ENCODE measurements at regions not wholly inside any gene's neighbourhood (a gene's known extent, or its start where the extent isn't known, plus 50 kb on each side); places are given as distances from the start of the nearest gene placed in this dataset.

GRCh38 chr9:134268747-134269146, 57.5 kb upstream of the RXRA start:
- FAIRE-seq (no peak), DNase-seq (no peak)
- H3K36me3 ChIP-seq (ENCODE audit: control insufficient read depth in 3 of 3, insufficient read depth in 2 of 3, low read depth in 1 of 3, low read length in 3 of 3), result no peaks in the 10 kb centered on the region
- 83 to 93% (median 86%) methylated on average over 6 of the region's 6 CpGs for WGBS, 3 donors
- H3K9me3 ChIP-seq (ENCODE audit: control insufficient read depth in 2 of 2, insufficient read depth in 1 of 2, low read depth in 1 of 2, low read length in 1 of 2), result peaks cover 0 to 7% of the 10 kb centered on the region in 2 donors
- no peak overlapping the region for H3K27ac ChIP-seq (ENCODE audit: low read depth in 1 of 3, low read length in 2 of 3)
- no peak overlapping the region for H3K4me3 ChIP-seq (ENCODE audit: low read depth in 1 of 3, low read length in 3 of 3)
- peaks cover 0 to 18% (median 2%) of the 10 kb centered on the region in 3 donors for H3K4me1 ChIP-seq (ENCODE audit: control insufficient read depth in 3 of 3, insufficient read depth in 2 of 3, low read depth in 1 of 3, low read length in 2 of 3)
- no peaks in the 10 kb centered on the region for H3K27me3 ChIP-seq (ENCODE audit: control insufficient read depth in 3 of 3, insufficient read depth in 3 of 3, low read length in 3 of 3)

- Histone ChIP-seq H3K27ac (ENCODE audit: low read depth in 1 of 3, low read length in 2 of 3) (no peak overlapping the region), H3K9me3 (ENCODE audit: control insufficient read depth in 2 of 2, insufficient read depth in 1 of 2, low read depth in 1 of 2, low read length in 1 of 2) (peaks cover 0 to 7% of the 10 kb centered on the region in 2 donors), H3K27me3 (ENCODE audit: control insufficient read depth in 3 of 3, insufficient read depth in 3 of 3, low read length in 3 of 3) (no peaks in the 10 kb centered on the region), H3K4me1 (ENCODE audit: control insufficient read depth in 3 of 3, insufficient read depth in 2 of 3, low read depth in 1 of 3, low read length in 2 of 3) (peaks cover 0 to 6% (median 0%) of the 10 kb centered on the region in 3 donors), H3K36me3 (ENCODE audit: control insufficient read depth in 3 of 3, insufficient read depth in 2 of 3, low read depth in 1 of 3, low read length in 3 of 3) (no peaks in the 10 kb centered on the region), H3K4me3 (ENCODE audit: low read depth in 1 of 3, low read length in 3 of 3) (no peak overlapping the region)
- 66 to 75% (median 72%) methylated on average over 24 of the region's 24 CpGs for WGBS, 3 donors
- DNase-seq (no peak), FAIRE-seq (no peak)
Measured at GRCh38 chr9:134271338-134272301, 54.6 kb upstream of the RXRA start.

GRCh38 chr9:134272302-134273023, 53.8 kb upstream of the RXRA start:
- H3K27ac ChIP-seq (ENCODE audit: low read depth in 1 of 3, low read length in 2 of 3), result no peak overlapping the region
- no peak for FAIRE-seq
- DNase-seq, result no peak
- peaks cover 0 to 7% of the 10 kb centered on the region in 2 donors for H3K9me3 ChIP-seq (ENCODE audit: control insufficient read depth in 2 of 2, insufficient read depth in 1 of 2, low read depth in 1 of 2, low read length in 1 of 2)
- H3K36me3 ChIP-seq (ENCODE audit: control insufficient read depth in 3 of 3, insufficient read depth in 2 of 3, low read depth in 1 of 3, low read length in 3 of 3), result no peaks in the 10 kb centered on the region
- 22 to 56% (median 29%) methylated on average over 21 of the region's 21 CpGs for WGBS, 3 donors
- H3K4me1 ChIP-seq (ENCODE audit: control insufficient read depth in 3 of 3, insufficient read depth in 2 of 3, low read depth in 1 of 3, low read length in 2 of 3), result peaks cover 0 to 12% (median 0%) of the 10 kb centered on the region in 3 donors
- H3K4me3 ChIP-seq (ENCODE audit: low read depth in 1 of 3, low read length in 3 of 3), result no peak overlapping the region
- H3K27me3 ChIP-seq (ENCODE audit: control insufficient read depth in 3 of 3, insufficient read depth in 3 of 3, low read length in 3 of 3), result no peaks in the 10 kb centered on the region

GRCh38 chr9:134273647-134274046, 52.6 kb upstream of the RXRA start:
- H3K27ac ChIP-seq (ENCODE audit: low read depth in 1 of 3, low read length in 2 of 3), result no peak overlapping the region
- peaks cover 0 to 12% (median 0%) of the 10 kb centered on the region in 3 donors for H3K4me1 ChIP-seq (ENCODE audit: control insufficient read depth in 3 of 3, insufficient read depth in 2 of 3, low read depth in 1 of 3, low read length in 2 of 3)
- H3K9me3 ChIP-seq (ENCODE audit: control insufficient read depth in 2 of 2, insufficient read depth in 1 of 2, low read depth in 1 of 2, low read length in 1 of 2), result peaks cover 0 to 12% of the 10 kb centered on the region in 2 donors
- WGBS, 3 donors, result 88 to 96% (median 93%) methylated on average over 5 of the region's 5 CpGs
- H3K27me3 ChIP-seq (ENCODE audit: control insufficient read depth in 3 of 3, insufficient read depth in 3 of 3, low read length in 3 of 3), result no peaks in the 10 kb centered on the region
- DNase-seq (no peak), FAIRE-seq (no peak)
- H3K36me3 ChIP-seq (ENCODE audit: control insufficient read depth in 3 of 3, insufficient read depth in 2 of 3, low read depth in 1 of 3, low read length in 3 of 3), result no peaks in the 10 kb centered on the region
- no peak overlapping the region for H3K4me3 ChIP-seq (ENCODE audit: low read depth in 1 of 3, low read length in 3 of 3)

- no peaks in the 10 kb centered on the region for H3K36me3 ChIP-seq (ENCODE audit: control insufficient read depth in 3 of 3, insufficient read depth in 2 of 3, low read depth in 1 of 3, low read length in 3 of 3)
- WGBS, 3 donors, result 30 to 54% (median 44%) methylated on average over 9 of the region's 9 CpGs
- no peak for DNase-seq
- no peak overlapping the region for H3K27ac ChIP-seq (ENCODE audit: low read depth in 1 of 3, low read length in 2 of 3)
- peaks cover 0 to 5% of the 10 kb centered on the region in 2 donors for H3K9me3 ChIP-seq (ENCODE audit: control insufficient read depth in 2 of 2, insufficient read depth in 1 of 2, low read depth in 1 of 2, low read length in 1 of 2)
- no peak overlapping the region for H3K4me3 ChIP-seq (ENCODE audit: low read depth in 1 of 3, low read length in 3 of 3)
- no peak for FAIRE-seq
- peaks cover 0 to 12% (median 0%) of the 10 kb centered on the region in 3 donors for H3K4me1 ChIP-seq (ENCODE audit: control insufficient read depth in 3 of 3, insufficient read depth in 2 of 3, low read depth in 1 of 3, low read length in 2 of 3)
- H3K27me3 ChIP-seq (ENCODE audit: control insufficient read depth in 3 of 3, insufficient read depth in 3 of 3, low read length in 3 of 3), result no peaks in the 10 kb centered on the region
Measured at GRCh38 chr9:134275375-134275774, 50.9 kb upstream of the RXRA start.

- Histone ChIP-seq H3K9me3 (ENCODE audit: control insufficient read depth in 2 of 2, insufficient read depth in 1 of 2, low read depth in 1 of 2, low read length in 1 of 2) (peaks cover 0 to 5% of the 10 kb centered on the region in 2 donors), H3K27ac (ENCODE audit: low read depth in 1 of 3, low read length in 2 of 3) (no peak overlapping the region), H3K4me1 (ENCODE audit: control insufficient read depth in 3 of 3, insufficient read depth in 2 of 3, low read depth in 1 of 3, low read length in 2 of 3) (peaks cover 0 to 12% (median 0%) of the 10 kb centered on the region in 3 donors), H3K36me3 (ENCODE audit: control insufficient read depth in 3 of 3, insufficient read depth in 2 of 3, low read depth in 1 of 3, low read length in 3 of 3) (no peaks in the 10 kb centered on the region), H3K27me3 (ENCODE audit: control insufficient read depth in 3 of 3, insufficient read depth in 3 of 3, low read length in 3 of 3) (no peaks in the 10 kb centered on the region), H3K4me3 (ENCODE audit: low read depth in 1 of 3, low read length in 3 of 3) (no peak overlapping the region)
- WGBS, 3 donors, result 46% methylated on average over 13 of the region's 13 CpGs
- no peak for FAIRE-seq
- DNase-seq, result peak in 1 of 2 donors; percentile 38
Measured at GRCh38 chr9:134276453-134277245, 49.6 kb upstream of the RXRA start.
